H9 (cell line): ENCODE measurements at regions not wholly inside any gene's neighbourhood (a gene's known extent, or its start where the extent isn't known, plus 50 kb on each side); places are given as distances from the start of the nearest gene placed in this dataset.

Source experiments
- DNase-seq: peaks from one replicate; pipeline ENCODE4 v3.0.0-alpha.2; 2017
- H2AFZ ChIP-seq: one replicate; pipeline ENCODE4 v1.6.1; 2013; ENCODE audit warnings: mild to moderate bottlenecking, low read length, control low read depth, moderate library complexity
- H2AK5ac ChIP-seq: 2 replicates; pipeline ENCODE4 v1.6.1; 2013; ENCODE audit warnings: low read length, control low read depth, mixed read lengths; ENCODE audit not compliant: insufficient read length
- H2BK120ac ChIP-seq: one replicate; pipeline ENCODE4 v1.6.1; 2013; ENCODE audit warnings: low read depth, mild to moderate bottlenecking, low read length, control low read depth, inconsistent platforms; ENCODE audit not compliant: poor library complexity, severe bottlenecking
- H2BK12ac ChIP-seq: 2 replicates; pipeline ENCODE4 v1.6.1; 2013; ENCODE audit warnings: low read length, control low read depth, mixed read lengths, low read depth; ENCODE audit not compliant: insufficient read length
- H2BK15ac ChIP-seq: 2 replicates; pipeline ENCODE4 v1.6.1; 2013; ENCODE audit warnings: low read depth, low read length, control low read depth
- H2BK20ac ChIP-seq: one replicate; pipeline ENCODE4 v1.6.1; 2013; ENCODE audit warnings: low read depth, mild to moderate bottlenecking, low read length, control low read depth, inconsistent platforms; ENCODE audit not compliant: poor library complexity, severe bottlenecking
- H2BK5ac ChIP-seq: 2 replicates; pipeline ENCODE4 v1.6.1; 2013; ENCODE audit warnings: low read length, control low read depth, mixed read lengths; ENCODE audit not compliant: insufficient read length
- H3K14ac ChIP-seq: 2 replicates; pipeline ENCODE4 v1.6.1; 2013; ENCODE audit warnings: low read length, control low read depth; ENCODE audit not compliant: insufficient read depth
- H3K18ac ChIP-seq: 2 replicates; pipeline ENCODE4 v1.6.1; 2013; ENCODE audit warnings: low read depth, mild to moderate bottlenecking, mixed read lengths, low read length, control low read depth; ENCODE audit not compliant: insufficient read length
- H3K23ac ChIP-seq: 2 replicates; pipeline ENCODE4 v1.6.1; 2013; ENCODE audit warnings: low read length, control low read depth, mixed read lengths, low read depth; ENCODE audit not compliant: insufficient read length
- H3K23me2 ChIP-seq: 2 replicates; pipeline ENCODE4 v1.6.1; 2013; ENCODE audit warnings: low read depth, mild to moderate bottlenecking, mixed read lengths, low read length, control low read depth; ENCODE audit not compliant: insufficient read length, poor library complexity, severe bottlenecking
- H3K27ac ChIP-seq: 2 replicates; pipeline ENCODE4 v1.5.1; 2013; ENCODE audit warnings: low read length, control low read depth, mixed read lengths, low read depth; ENCODE audit not compliant: insufficient read length
- H3K27me3 ChIP-seq: 2 replicates; pipeline ENCODE4 v1.6.1; 2013; ENCODE audit warnings: low read length, control low read depth, inconsistent platforms; ENCODE audit not compliant: insufficient read depth
- H3K4ac ChIP-seq: 2 replicates; pipeline ENCODE4 v1.6.1; 2013; ENCODE audit warnings: low read depth, mild to moderate bottlenecking, control low read depth, inconsistent platforms, low read length, moderate library complexity
- H3K4me1 ChIP-seq: 2 replicates; pipeline ENCODE4 v1.6.1; 2013; ENCODE audit warnings: low read length, control low read depth, inconsistent platforms; ENCODE audit not compliant: insufficient read depth
- H3K4me2 ChIP-seq: 2 replicates; pipeline ENCODE4 v1.6.1; 2013; ENCODE audit warnings: low read length, control low read depth, mixed read lengths; ENCODE audit not compliant: insufficient read length, insufficient read depth
- H3K56ac ChIP-seq: 2 replicates; pipeline ENCODE4 v1.6.1; 2013; ENCODE audit warnings: low read depth, mild to moderate bottlenecking, mixed read lengths, low read length, control low read depth; ENCODE audit not compliant: insufficient read length
- H3K79me1 ChIP-seq: 2 replicates; pipeline ENCODE4 v1.6.1; 2013; ENCODE audit warnings: low read depth, mild to moderate bottlenecking, moderate library complexity, low read length, control low read depth, inconsistent platforms; ENCODE audit not compliant: insufficient read depth, poor library complexity, severe bottlenecking
- H3K79me2 ChIP-seq: 2 replicates; pipeline ENCODE4 v1.6.1; 2013; ENCODE audit warnings: low read length, control low read depth, inconsistent platforms; ENCODE audit not compliant: insufficient read depth
- H3K9ac ChIP-seq: 2 replicates; pipeline ENCODE4 v1.6.1; 2013; ENCODE audit warnings: low read length, control low read depth, mixed read lengths; ENCODE audit not compliant: insufficient read length; ENCODE audit errors: extremely low read depth
- H3K9me3 ChIP-seq: one replicate; pipeline ENCODE4 v1.6.1; 2013; ENCODE audit warnings: low read depth, low read length, inconsistent platforms; ENCODE audit not compliant: control insufficient read depth
- H3T11ph ChIP-seq: one replicate; pipeline ENCODE4 v1.6.1; 2013; ENCODE audit warnings: mild to moderate bottlenecking, low read length, control low read depth, inconsistent platforms
- H4K20me1 ChIP-seq: one replicate; pipeline ENCODE4 v1.6.1; 2013; ENCODE audit not compliant: control insufficient read depth, insufficient read length, insufficient read depth
- H4K5ac ChIP-seq: 2 replicates; pipeline ENCODE4 v1.6.1; 2013; ENCODE audit warnings: low read depth, mild to moderate bottlenecking, mixed read lengths, low read length, control low read depth; ENCODE audit not compliant: insufficient read length
- H4K8ac ChIP-seq: replicated peaks from 2 replicates; pipeline ENCODE4 v1.6.1; 2013; ENCODE audit warnings: low read length, control low read depth, mixed read lengths, low read depth; ENCODE audit not compliant: insufficient read length
- H4K91ac ChIP-seq: 2 replicates; pipeline ENCODE4 v1.6.1; 2013; ENCODE audit warnings: low read depth, mild to moderate bottlenecking, moderate library complexity, mixed read lengths, low read length, control low read depth; ENCODE audit not compliant: insufficient read length
- H3K27ac Mint-ChIP-seq, 3 experiments: 2 replicates in 2 of 3; 3 replicates in 1 of 3; pipeline ENCODE4 v1.8.0; 2020 to 2021; ENCODE audit warnings: mixed read lengths in 3 of 3, mild to moderate bottlenecking in 1 of 3, moderate library complexity in 1 of 3
- H3K27me3 Mint-ChIP-seq: 2 replicates; pipeline ENCODE4 v1.8.0; 2021; ENCODE audit warnings: low read depth, mild to moderate bottlenecking, moderate library complexity, mixed read lengths
- H3K36me3 Mint-ChIP-seq, 3 experiments: 2 replicates in 2 of 3; 3 replicates in 1 of 3; pipeline ENCODE4 v1.8.0; 2020 to 2021; ENCODE audit warnings: low read depth in 3 of 3, mixed read lengths in 3 of 3; ENCODE audit not compliant: insufficient read depth in 1 of 3
- H3K4me1 Mint-ChIP-seq, 2 experiments: 2 replicates each; pipeline ENCODE4 v1.8.0; 2020; ENCODE audit warnings: mixed read lengths in 2 of 2
- H3K4me3 Mint-ChIP-seq, 2 experiments: 2 replicates in 1 of 2; 3 replicates in 1 of 2; pipeline ENCODE4 v1.8.0; 2020 to 2021; ENCODE audit warnings: mild to moderate bottlenecking in 2 of 2, mixed read lengths in 2 of 2, moderate library complexity in 1 of 2
- H3K9me3 Mint-ChIP-seq, 2 experiments: 2 replicates in 1 of 2; 3 replicates in 1 of 2; pipeline ENCODE4 v1.8.0; 2020; ENCODE audit warnings: mild to moderate bottlenecking in 2 of 2, mixed read lengths in 2 of 2, moderate library complexity in 1 of 2
- WGBS: extraction: QIAGEN DNeasy Blood & Tissue Kit; methylation state at CpG from one replicate; pipeline ENCODE4 v1.1.7; 2013; ENCODE audit warnings: missing lambda C conversion rate, low lambda C conversion rate, mixed read lengths; ENCODE audit not compliant: insufficient read length; ENCODE audit errors: extremely low coverage; 5-methylcytosine and 5-hydroxymethylcytosine counted together
- TF ChIP-seq, protein P1 (sequence below): fragments of 200-600 bp; sonication (generic); conservative IDR thresholded peaks from 3 replicates; pipeline ENCODE4 v1.8.0; 2021; ENCODE audit warnings: antibody characterized with exemption, mild to moderate bottlenecking

DNA sequence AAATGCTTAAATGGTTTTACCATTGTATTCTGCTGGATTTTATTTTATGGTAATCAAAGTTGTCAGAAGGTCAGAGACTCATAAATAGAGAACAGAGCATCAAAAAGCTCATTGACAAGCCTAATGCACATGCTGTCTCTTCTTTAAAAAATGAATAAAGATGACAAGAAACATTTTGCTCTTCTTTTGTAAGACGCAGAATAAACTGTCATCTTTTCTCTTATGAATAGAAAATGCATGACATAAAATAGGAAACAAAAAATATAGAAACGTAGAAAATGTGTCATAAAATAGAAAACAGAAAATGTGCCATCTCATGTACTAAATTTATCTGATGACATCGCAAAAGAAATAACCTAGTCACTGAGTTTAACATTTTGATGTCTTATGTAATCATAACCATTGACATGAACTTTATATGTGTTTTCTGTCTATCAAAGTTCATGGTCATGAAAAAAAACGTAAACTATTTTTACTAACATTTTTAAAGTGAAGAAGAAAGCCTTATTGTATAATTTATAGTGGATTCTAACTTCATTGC lies 484.1 kb downstream of the TRIML1 start:
- Histone ChIP-seq H3K4me1 (no peaks in the 10 kb centered on the region; the same call in 1 of the 2 replicates), H3K79me2 (no peaks in the 10 kb centered on the region), H3K27ac (no peak overlapping the region), H3K23ac (no peak overlapping the region), H3K79me1 (no peaks in the 10 kb centered on the region), H3K18ac (no peak overlapping the region), H3K9ac (no peak overlapping the region), H2BK12ac (no peak overlapping the region), H4K91ac (no peak overlapping the region), H3K4me2 (no peak overlapping the region), H3K27me3 (no peaks in the 10 kb centered on the region), H3K14ac (no peak overlapping the region), H2AK5ac (no peak overlapping the region), H2BK20ac (no peak overlapping the region), H3T11ph (no peak overlapping the region), H3K56ac (no peak overlapping the region), H3K4ac (no peak overlapping the region), H3K9me3 (no peaks in the 10 kb centered on the region), H3K23me2 (no peaks in the 10 kb centered on the region), H2BK15ac (no peak overlapping the region), H2BK5ac (no peak overlapping the region), H2BK120ac (no peak overlapping the region), H4K5ac (no peak overlapping the region), H2AFZ (no peak overlapping the region), H4K8ac (no peak overlapping the region), H4K20me1 (no peaks in the 10 kb centered on the region)
- peaks cover 25% of the 10 kb centered on the region for H3K27me3 Mint-ChIP-seq
- H3K36me3 Mint-ChIP-seq = 0 out of 7 replicates have a peak, but pooled peaks cover 0 to 4% (median 0%) of the 10 kb centered on the region in 3 experiments
- no peaks in the 10 kb centered on the region for H3K9me3 Mint-ChIP-seq
- no peak overlapping the region for H3K27ac Mint-ChIP-seq
- no peak for DNase-seq
- WGBS = no CpG with 5 or more reads among the region's 4 CpGs
- no peak overlapping the region for H3K4me3 Mint-ChIP-seq
- TF ChIP-seq, protein P1, sequence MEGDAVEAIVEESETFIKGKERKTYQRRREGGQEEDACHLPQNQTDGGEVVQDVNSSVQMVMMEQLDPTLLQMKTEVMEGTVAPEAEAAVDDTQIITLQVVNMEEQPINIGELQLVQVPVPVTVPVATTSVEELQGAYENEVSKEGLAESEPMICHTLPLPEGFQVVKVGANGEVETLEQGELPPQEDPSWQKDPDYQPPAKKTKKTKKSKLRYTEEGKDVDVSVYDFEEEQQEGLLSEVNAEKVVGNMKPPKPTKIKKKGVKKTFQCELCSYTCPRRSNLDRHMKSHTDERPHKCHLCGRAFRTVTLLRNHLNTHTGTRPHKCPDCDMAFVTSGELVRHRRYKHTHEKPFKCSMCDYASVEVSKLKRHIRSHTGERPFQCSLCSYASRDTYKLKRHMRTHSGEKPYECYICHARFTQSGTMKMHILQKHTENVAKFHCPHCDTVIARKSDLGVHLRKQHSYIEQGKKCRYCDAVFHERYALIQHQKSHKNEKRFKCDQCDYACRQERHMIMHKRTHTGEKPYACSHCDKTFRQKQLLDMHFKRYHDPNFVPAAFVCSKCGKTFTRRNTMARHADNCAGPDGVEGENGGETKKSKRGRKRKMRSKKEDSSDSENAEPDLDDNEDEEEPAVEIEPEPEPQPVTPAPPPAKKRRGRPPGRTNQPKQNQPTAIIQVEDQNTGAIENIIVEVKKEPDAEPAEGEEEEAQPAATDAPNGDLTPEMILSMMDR = no peak
- peaks cover 17 to 20% of the 10 kb centered on the region in 2 experiments for H3K4me1 Mint-ChIP-seq
